CD14-positive monocyte (primary cell): ENCODE measurements at regions not wholly inside any gene's neighbourhood (a gene's known extent, or its start where the extent isn't known, plus 50 kb on each side); places are given as distances from the start of the nearest gene placed in this dataset.

Source experiments
- DNase-seq, 3 donors: peaks; one replicate each; pipeline ENCODE4 v3.0.0-alpha.2; 2011 to 2022
- H2AFZ ChIP-seq: 2 replicates; pipeline ENCODE4 v1.6.0; 2012; ENCODE audit warnings: mild to moderate bottlenecking, low read depth, low read length, inconsistent platforms; ENCODE audit not compliant: insufficient read depth, poor library complexity, severe bottlenecking
- H3K27ac ChIP-seq, 2 donors: 1 replicate in 1 of 2; 2 replicates in 1 of 2; pipeline ENCODE4 v1.5.1; 2012 to 2013; ENCODE audit warnings: low read length in 2 of 2, control low read depth in 1 of 2, inconsistent platforms in 1 of 2, low read depth in 1 of 2, mild to moderate bottlenecking in 1 of 2
- H3K27me3 ChIP-seq, 2 donors: one replicate each; pipeline versions ENCODE4 v1.6.0 to v1.6.1; 2011 to 2013; ENCODE audit warnings: low read length in 2 of 2; ENCODE audit not compliant: control insufficient read depth in 2 of 2, insufficient read depth in 2 of 2
- H3K36me3 ChIP-seq, 2 donors: replicated peaks in 1 of 2; 1 replicate in 1 of 2; 2 replicates in 1 of 2; pipeline versions ENCODE4 v1.5.1 to v1.6.1; 2012 to 2013; ENCODE audit warnings: low read length in 2 of 2, control low read depth in 1 of 2, inconsistent platforms in 1 of 2, mild to moderate bottlenecking in 1 of 2; ENCODE audit not compliant: insufficient read depth in 2 of 2, control insufficient read depth in 1 of 2
- H3K4me1 ChIP-seq, 2 donors: 1 replicate in 1 of 2; 2 replicates in 1 of 2; pipeline versions ENCODE4 v1.5.1 to v1.6.1; 2012 to 2013; ENCODE audit warnings: low read length in 2 of 2, control low read depth in 1 of 2, inconsistent platforms in 1 of 2, mild to moderate bottlenecking in 1 of 2, moderate library complexity in 1 of 2; ENCODE audit not compliant: insufficient read depth in 2 of 2, control insufficient read depth in 1 of 2
- H3K4me2 ChIP-seq: replicated peaks from 2 replicates; pipeline ENCODE3; 2012; ENCODE audit warnings: low read length, moderate library complexity, mild to moderate bottlenecking; ENCODE audit not compliant: poor library complexity, severe bottlenecking; ENCODE audit errors: extremely low read depth
- H3K4me3 ChIP-seq, 3 experiments: fragments of 200-600 bp in 1 of 3; sonication (generic) in 1 of 3; replicated peaks in 1 of 3; 1 replicate in 2 of 3; 2 replicates in 1 of 3; pipeline ENCODE4 v1.5.1; 2011 to 2013; ENCODE audit warnings: low read length in 3 of 3, mild to moderate bottlenecking in 3 of 3, control low read depth in 2 of 3, low read depth in 2 of 3, inconsistent platforms in 1 of 3, moderate library complexity in 1 of 3
- H3K79me2 ChIP-seq: 2 replicates; pipeline ENCODE4 v1.6.0; 2012; ENCODE audit warnings: mild to moderate bottlenecking, control low read depth, inconsistent platforms, low read length, moderate library complexity; ENCODE audit not compliant: insufficient read depth
- H3K9ac ChIP-seq: 2 replicates; pipeline ENCODE4 v1.6.0; 2017; ENCODE audit warnings: low read length, mild to moderate bottlenecking; ENCODE audit not compliant: insufficient read depth, poor library complexity, severe bottlenecking
- H3K9me3 ChIP-seq, 2 donors: replicated peaks in 1 of 2; 1 replicate in 1 of 2; 2 replicates in 1 of 2; pipeline versions ENCODE4 v1.5.1 to v1.6.1; 2012 to 2013; ENCODE audit warnings: low read length in 2 of 2, control low read depth in 1 of 2; ENCODE audit not compliant: control insufficient read depth in 1 of 2, insufficient read depth in 1 of 2
- H4K20me1 ChIP-seq: 2 replicates; pipeline ENCODE4 v1.6.0; 2012; ENCODE audit warnings: mild to moderate bottlenecking, low read length, control low read depth, moderate library complexity; ENCODE audit not compliant: insufficient read depth
- H3K27ac Mint-ChIP-seq, 7 donors: one replicate each; pipeline ENCODE4 v1.8.0; 2020; ENCODE audit warnings: mild to moderate bottlenecking in 7 of 7, mixed read lengths in 7 of 7, moderate library complexity in 6 of 7, inconsistent platforms in 2 of 7
- H3K27me3 Mint-ChIP-seq, 3 donors: one replicate each; pipeline ENCODE4 v1.8.0; 2021 to 2022; ENCODE audit warnings: low read depth in 3 of 3, mild to moderate bottlenecking in 3 of 3, mixed read lengths in 3 of 3, moderate library complexity in 3 of 3, inconsistent platforms in 1 of 3
- H3K36me3 Mint-ChIP-seq, 2 donors: one replicate each; pipeline ENCODE4 v1.8.0; 2020; ENCODE audit warnings: mixed read lengths in 2 of 2, inconsistent platforms in 1 of 2, mild to moderate bottlenecking in 1 of 2
- H3K4me1 Mint-ChIP-seq: one replicate; pipeline ENCODE4 v1.8.0; 2020; ENCODE audit warnings: mild to moderate bottlenecking, mixed read lengths
- H3K4me3 Mint-ChIP-seq, 2 donors: one replicate each; pipeline ENCODE4 v1.8.0; 2020; ENCODE audit warnings: mild to moderate bottlenecking in 2 of 2, mixed read lengths in 2 of 2, moderate library complexity in 1 of 2
- H3K9me3 Mint-ChIP-seq, 7 donors: one replicate each; pipeline ENCODE4 v1.8.0; 2020 to 2022; ENCODE audit warnings: mixed read lengths in 7 of 7, mild to moderate bottlenecking in 6 of 7, moderate library complexity in 6 of 7, inconsistent platforms in 2 of 7
- WGBS: methylation state at CpG from one replicate; pipeline ENCODE4 v1.1.5; 2013; ENCODE audit warnings: missing lambda C conversion rate; ENCODE audit not compliant: insufficient coverage; 5-methylcytosine and 5-hydroxymethylcytosine counted together
- intact Hi-C, 2 donors: fragments of 100-400 bp; cut with micrococcal nuclease; formaldehyde crosslinking; loops; one replicate each; pipeline versions ENCODE4 v1.15.0 to v1.15.1; 2023
- TF ChIP-seq, protein P1 (sequence below): fragments of 200-600 bp; IDR thresholded peaks from one replicate; pipeline ENCODE4 v1.8.0; 2022; ENCODE audit warnings: antibody characterized with exemption, mild to moderate bottlenecking

- WGBS: under 1% methylated on average over 72 of the region's 80 CpGs
- Mint-ChIP-seq H3K4me1 (peaks cover 11% of the 10 kb centered on the region), H3K36me3 (peaks cover 0 to 3% of the 10 kb centered on the region in 2 donors), H3K4me3 (peak overlapping the region; percentile 78 to 99), H3K27ac (no peak overlapping the region), H3K27me3 (peaks cover 45 to 46% (median 45%) of the 10 kb centered on the region in 3 donors), H3K9me3 (peaks cover 0 to 12% (median 8%) of the 10 kb centered on the region in 7 donors)
- Histone ChIP-seq H3K4me1 (peaks cover 2 to 9% of the 10 kb centered on the region in 2 donors), H3K27ac (no peak overlapping the region), H3K27me3 (peaks cover 45 to 49% of the 10 kb centered on the region in 2 donors), H3K9ac (peak overlapping the region; percentile 8), H4K20me1 (no peaks in the 10 kb centered on the region), H3K4me3 (peak overlapping the region in 1 of 3 experiments; percentile 65), H2AFZ (peak overlapping the region; percentile 66), H3K79me2 (no peaks in the 10 kb centered on the region), H3K36me3 (no peaks in the 10 kb centered on the region), H3K4me2 (peak overlapping the region; percentile 64), H3K9me3 (peaks cover 0 to 4% of the 10 kb centered on the region in 2 donors)
- TF ChIP-seq, protein P1, sequence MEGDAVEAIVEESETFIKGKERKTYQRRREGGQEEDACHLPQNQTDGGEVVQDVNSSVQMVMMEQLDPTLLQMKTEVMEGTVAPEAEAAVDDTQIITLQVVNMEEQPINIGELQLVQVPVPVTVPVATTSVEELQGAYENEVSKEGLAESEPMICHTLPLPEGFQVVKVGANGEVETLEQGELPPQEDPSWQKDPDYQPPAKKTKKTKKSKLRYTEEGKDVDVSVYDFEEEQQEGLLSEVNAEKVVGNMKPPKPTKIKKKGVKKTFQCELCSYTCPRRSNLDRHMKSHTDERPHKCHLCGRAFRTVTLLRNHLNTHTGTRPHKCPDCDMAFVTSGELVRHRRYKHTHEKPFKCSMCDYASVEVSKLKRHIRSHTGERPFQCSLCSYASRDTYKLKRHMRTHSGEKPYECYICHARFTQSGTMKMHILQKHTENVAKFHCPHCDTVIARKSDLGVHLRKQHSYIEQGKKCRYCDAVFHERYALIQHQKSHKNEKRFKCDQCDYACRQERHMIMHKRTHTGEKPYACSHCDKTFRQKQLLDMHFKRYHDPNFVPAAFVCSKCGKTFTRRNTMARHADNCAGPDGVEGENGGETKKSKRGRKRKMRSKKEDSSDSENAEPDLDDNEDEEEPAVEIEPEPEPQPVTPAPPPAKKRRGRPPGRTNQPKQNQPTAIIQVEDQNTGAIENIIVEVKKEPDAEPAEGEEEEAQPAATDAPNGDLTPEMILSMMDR: no peak
- no peak for DNase-seq
- intact Hi-C loops: no loop called here
Measured at GRCh38 chr7:32298408-32299132, 191.6 kb downstream of the LSM5 start.

GRCh38 chr7:32293833-32294232 is 196.3 kb downstream of the LSM5 start:
- no peaks in the 10 kb centered on the region for H4K20me1 ChIP-seq
- no peak overlapping the region for H2AFZ ChIP-seq
- H3K36me3 ChIP-seq: no peaks in the 10 kb centered on the region
- no peak overlapping the region for H3K9ac ChIP-seq
- H3K4me3 Mint-ChIP-seq: no peak overlapping the region
- intact Hi-C loops: no loop called here
- no peaks in the 10 kb centered on the region for H3K79me2 ChIP-seq
- H3K27me3 ChIP-seq: peaks cover 24 to 28% of the 10 kb centered on the region in 2 donors
- TF ChIP-seq, protein P1: no peak
- peaks cover 27 to 31% (median 30%) of the 10 kb centered on the region in 3 donors for H3K27me3 Mint-ChIP-seq
- no peak overlapping the region for H3K27ac ChIP-seq
- H3K4me2 ChIP-seq: no peak overlapping the region
- no peaks in the 10 kb centered on the region for H3K9me3 ChIP-seq
- H3K4me1 Mint-ChIP-seq: peaks cover 6% of the 10 kb centered on the region
- H3K4me3 ChIP-seq: no peak overlapping the region
- peaks cover 0 to 6% (median 4%) of the 10 kb centered on the region in 7 donors for H3K9me3 Mint-ChIP-seq
- H3K4me1 ChIP-seq: peaks cover under 1 to 6% of the 10 kb centered on the region in 2 donors
- peaks cover 0 to 2% of the 10 kb centered on the region in 2 donors for H3K36me3 Mint-ChIP-seq
- H3K27ac Mint-ChIP-seq: no peak overlapping the region
- 90% methylated on average over 5 of the region's 5 CpGs for WGBS
- no peak for DNase-seq
